Activated CD4-positive, alpha-beta T cell treated with anti-CD3 and anti-CD28 coated beads, Interleukin-2, amount 10 ng/mL, durations not matched to agents 7 days and 5 days (primary cell): ENCODE measurements at regions not wholly inside any gene's neighbourhood (a gene's known extent, or its start where the extent isn't known, plus 50 kb on each side); places are given as distances from the start of the nearest gene placed in this dataset.

Experiments used
- CTCF ChIA-PET: fragments of 350-600 bp; sonication (Branson Sonifier 250); formaldehyde crosslinking; loops from one replicate; lab custom pipeline; 2021; ENCODE audit warnings: antibody characterized with exemption; lab: Charles Lee
- POLR2A ChIA-PET: fragments of 350-600 bp; sonication (Branson Sonifier 250); formaldehyde crosslinking; loops from one replicate; lab custom pipeline; 2021; ENCODE audit warnings: antibody characterized with exemption; lab: Charles Lee
- DNase-seq: peaks from one replicate; pipeline ENCODE4 v3.0.0-alpha.2; 2020
- H3K27ac Mint-ChIP-seq: one replicate; pipeline ENCODE4 v1.8.0; 2021; ENCODE audit warnings: mild to moderate bottlenecking, moderate library complexity, mixed read lengths
- H3K27me3 Mint-ChIP-seq: one replicate; pipeline ENCODE4 v1.8.0; 2021; ENCODE audit warnings: mixed read lengths
- H3K36me3 Mint-ChIP-seq: one replicate; pipeline ENCODE4 v1.8.0; 2021; ENCODE audit warnings: low read depth, mixed read lengths
- H3K4me1 Mint-ChIP-seq: one replicate; pipeline ENCODE4 v1.8.0; 2021; ENCODE audit warnings: mixed read lengths
- H3K4me3 Mint-ChIP-seq: one replicate; pipeline ENCODE4 v1.8.0; 2021; ENCODE audit warnings: mild to moderate bottlenecking, moderate library complexity, mixed read lengths
- H3K9me3 Mint-ChIP-seq: one replicate; pipeline ENCODE4 v1.8.0; 2021; ENCODE audit warnings: mixed read lengths

GRCh38 chr4:151459375-151459774 is 50.4 kb downstream of the FHIP1A start:
- Mint-ChIP-seq H3K27ac (no peak overlapping the region), H3K9me3 (no peaks in the 10 kb centered on the region), H3K27me3 (peaks cover 9% of the 10 kb centered on the region), H3K36me3 (no peaks in the 10 kb centered on the region), H3K4me3 (no peak overlapping the region), H3K4me1 (no peaks in the 10 kb centered on the region)
- ChIA-PET CTCF (no interaction called here), POLR2A (no interaction called here)
- DNase-seq = no peak

- CTCF ChIA-PET = no interaction called here
- Mint-ChIP-seq H3K4me3 (no peak overlapping the region), H3K27me3 (peaks cover 7% of the 10 kb centered on the region), H3K27ac (no peak overlapping the region), H3K4me1 (no peaks in the 10 kb centered on the region), H3K36me3 (no peaks in the 10 kb centered on the region), H3K9me3 (no peaks in the 10 kb centered on the region)
- DNase-seq = no peak
- POLR2A ChIA-PET = no interaction called here
Observed at GRCh38 chr4:151460434-151460833, 51.5 kb downstream of the FHIP1A start.

- H3K27ac Mint-ChIP-seq = no peak overlapping the region
- peaks cover 11% of the 10 kb centered on the region for H3K27me3 Mint-ChIP-seq
- no peak overlapping the region for H3K4me3 Mint-ChIP-seq
- DNase-seq = no peak
- POLR2A ChIA-PET = no interaction called here
- no peaks in the 10 kb centered on the region for H3K4me1 Mint-ChIP-seq
- no peaks in the 10 kb centered on the region for H3K9me3 Mint-ChIP-seq
- no peaks in the 10 kb centered on the region for H3K36me3 Mint-ChIP-seq
- CTCF ChIA-PET = no interaction called here
Observed at GRCh38 chr4:151462554-151462953, 53.6 kb downstream of the FHIP1A start.

- CTCF ChIA-PET = interaction anchor here (0.6 kb wide), 1 partner anchor 439 kb away, joined by 3 read pairs; no protein-coding TSS in a partner anchor
- Mint-ChIP-seq H3K4me1 (no peaks in the 10 kb centered on the region), H3K36me3 (no peaks in the 10 kb centered on the region), H3K9me3 (no peaks in the 10 kb centered on the region), H3K4me3 (no peak overlapping the region), H3K27me3 (peaks cover 24% of the 10 kb centered on the region), H3K27ac (no peak overlapping the region)
- DNase-seq = no peak
- POLR2A ChIA-PET = no interaction called here
Observed at GRCh38 chr4:151468715-151469696, 60.0 kb downstream of the FHIP1A start.

GRCh38 chr4:151469970-151470369 is 61.0 kb downstream of the FHIP1A start:
- Mint-ChIP-seq H3K9me3 (no peaks in the 10 kb centered on the region), H3K27me3 (peaks cover 24% of the 10 kb centered on the region), H3K36me3 (no peaks in the 10 kb centered on the region), H3K4me1 (no peaks in the 10 kb centered on the region), H3K4me3 (no peak overlapping the region), H3K27ac (no peak overlapping the region)
- CTCF ChIA-PET = no interaction called here
- POLR2A ChIA-PET = no interaction called here
- no peak for DNase-seq

- CTCF ChIA-PET = interaction anchor here (0.6 to 1.0 kb wide), 2 partner anchors 8 to 83 kb away, joined by 3 to 5 read pairs; no protein-coding TSS in a partner anchor
- H3K4me1 Mint-ChIP-seq = no peaks in the 10 kb centered on the region
- H3K9me3 Mint-ChIP-seq = no peaks in the 10 kb centered on the region
- POLR2A ChIA-PET = no interaction called here
- no peak overlapping the region for H3K27ac Mint-ChIP-seq
- no peak for DNase-seq
- H3K27me3 Mint-ChIP-seq = peaks cover 21% of the 10 kb centered on the region
- no peak overlapping the region for H3K4me3 Mint-ChIP-seq
- H3K36me3 Mint-ChIP-seq = no peaks in the 10 kb centered on the region
Observed at GRCh38 chr4:151471728-151472127, 62.8 kb downstream of the FHIP1A start.

- no peak overlapping the region for H3K27ac Mint-ChIP-seq
- peaks cover 21% of the 10 kb centered on the region for H3K27me3 Mint-ChIP-seq
- no peak overlapping the region for H3K4me3 Mint-ChIP-seq
- H3K9me3 Mint-ChIP-seq = no peaks in the 10 kb centered on the region
- ChIA-PET POLR2A (no interaction called here), CTCF (interaction anchor here (1.0 kb wide), 1 partner anchor 9 kb away, joined by 3 read pairs; no protein-coding TSS in a partner anchor)
- no peaks in the 10 kb centered on the region for H3K4me1 Mint-ChIP-seq
- no peaks in the 10 kb centered on the region for H3K36me3 Mint-ChIP-seq
- no peak for DNase-seq
Observed at GRCh38 chr4:151472297-151472696, 63.3 kb downstream of the FHIP1A start.

- POLR2A ChIA-PET = no interaction called here
- DNase-seq = no peak
- no peaks in the 10 kb centered on the region for H3K4me1 Mint-ChIP-seq
- CTCF ChIA-PET = interaction anchor here (1.0 kb wide), 1 partner anchor 9 kb away, joined by 3 read pairs; no protein-coding TSS in a partner anchor
- H3K36me3 Mint-ChIP-seq = no peaks in the 10 kb centered on the region
- no peak overlapping the region for H3K27ac Mint-ChIP-seq
- no peak overlapping the region for H3K4me3 Mint-ChIP-seq
- no peaks in the 10 kb centered on the region for H3K9me3 Mint-ChIP-seq
- peaks cover 21% of the 10 kb centered on the region for H3K27me3 Mint-ChIP-seq
Observed at GRCh38 chr4:151472711-151473110, 63.7 kb downstream of the FHIP1A start.

- H3K36me3 Mint-ChIP-seq = no peaks in the 10 kb centered on the region
- DNase-seq = no peak
- no peaks in the 10 kb centered on the region for H3K4me1 Mint-ChIP-seq
- POLR2A ChIA-PET = no interaction called here
- CTCF ChIA-PET = no interaction called here
- H3K9me3 Mint-ChIP-seq = no peaks in the 10 kb centered on the region
- no peak overlapping the region for H3K4me3 Mint-ChIP-seq
- H3K27ac Mint-ChIP-seq = no peak overlapping the region
- H3K27me3 Mint-ChIP-seq = peaks cover 20% of the 10 kb centered on the region
Observed at GRCh38 chr4:151473521-151474097, 64.6 kb downstream of the FHIP1A start.

- Mint-ChIP-seq H3K9me3 (no peaks in the 10 kb centered on the region), H3K36me3 (no peaks in the 10 kb centered on the region), H3K4me3 (no peak overlapping the region), H3K27me3 (peaks cover 26% of the 10 kb centered on the region), H3K4me1 (no peaks in the 10 kb centered on the region), H3K27ac (no peak overlapping the region)
- no peak for DNase-seq
- POLR2A ChIA-PET = no interaction called here
- CTCF ChIA-PET = no interaction called here
Observed at GRCh38 chr4:151475035-151475714, 66.2 kb downstream of the FHIP1A start.

- Mint-ChIP-seq H3K4me3 (no peak overlapping the region), H3K4me1 (no peaks in the 10 kb centered on the region), H3K27ac (no peak overlapping the region), H3K9me3 (no peaks in the 10 kb centered on the region), H3K27me3 (peaks cover 29% of the 10 kb centered on the region), H3K36me3 (no peaks in the 10 kb centered on the region)
- no peak for DNase-seq
- ChIA-PET POLR2A (no interaction called here), CTCF (no interaction called here)
Observed at GRCh38 chr4:151481813-151482212, 72.8 kb downstream of the FHIP1A start.

GRCh38 chr4:151484396-151485102 is 75.6 kb downstream of the FHIP1A start:
- no peaks in the 10 kb centered on the region for H3K36me3 Mint-ChIP-seq
- H3K9me3 Mint-ChIP-seq = no peaks in the 10 kb centered on the region
- no peaks in the 10 kb centered on the region for H3K4me1 Mint-ChIP-seq
- no peak for DNase-seq
- POLR2A ChIA-PET = interaction anchor here (0.7 kb wide), 1 partner anchor 72 kb away, joined by 3 read pairs; no protein-coding TSS in a partner anchor
- no peak overlapping the region for H3K4me3 Mint-ChIP-seq
- CTCF ChIA-PET = no interaction called here
- H3K27ac Mint-ChIP-seq = no peak overlapping the region
- H3K27me3 Mint-ChIP-seq = peaks cover 20% of the 10 kb centered on the region
